H1 (cell line): ENCODE measurements at regions not wholly inside any gene's neighbourhood (a gene's known extent, or its start where the extent isn't known, plus 50 kb on each side); places are given as distances from the start of the nearest gene placed in this dataset.

Experiments
- BACH1 ChIP-seq: IDR thresholded peaks from 2 replicates; pipeline ENCODE4 v1.6.1; 2012; ENCODE audit warnings: low read length, improper control_type of control experiment
- EGR1 ChIP-seq: IDR thresholded peaks from 2 replicates; pipeline ENCODE4 v1.6.1; 2011; ENCODE audit warnings: low read depth, low read length, borderline replicate concordance
- KDM1A ChIP-seq: fragments of 200-600, 300-600 bp; sonication (generic); IDR thresholded peaks from 2 replicates; pipeline ENCODE4 v1.7.1; 2016; ENCODE audit warnings: mild to moderate bottlenecking, low read length, borderline replicate concordance
- RXRA ChIP-seq: IDR thresholded peaks from 2 replicates; pipeline ENCODE4 v1.6.1; 2011; ENCODE audit warnings: low read depth, mild to moderate bottlenecking, low read length, moderate library complexity; ENCODE audit not compliant: insufficient read depth
- SP1 ChIP-seq: IDR thresholded peaks from 2 replicates; pipeline ENCODE4 v1.6.1; 2011; ENCODE audit warnings: low read depth, low read length
- YY1 ChIP-seq: IDR thresholded peaks from 2 replicates; pipeline ENCODE4 v1.6.1; 2011; ENCODE audit warnings: low read depth, mild to moderate bottlenecking, low read length

DNA sequence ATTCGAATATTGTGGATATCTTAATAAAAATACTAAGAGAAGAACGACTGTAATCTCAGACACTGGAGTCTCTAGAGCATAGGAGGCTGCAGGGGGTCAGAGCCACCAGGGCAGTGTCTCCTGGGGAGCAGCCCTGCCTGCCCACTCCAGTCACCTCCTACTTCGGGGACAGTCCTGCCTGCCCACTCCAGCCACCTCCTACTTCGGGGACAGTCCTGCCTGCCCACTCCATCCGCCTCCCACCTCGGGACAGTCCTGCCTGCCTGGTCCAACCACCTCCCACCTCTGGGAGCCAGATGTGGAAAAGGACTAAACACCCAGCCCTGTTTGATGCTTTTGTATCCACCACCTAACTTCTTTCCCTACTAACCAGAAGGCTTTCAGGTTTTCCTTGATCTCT, 350.1 kb upstream of the SMIM21 start (continued):
- TF ChIP-seq RXRA (no peak), KDM1A (no peak), SP1 (no peak), YY1 (no peak), BACH1 (no peak), EGR1 (no peak)
